Endothelial cell of umbilical vein (primary cell): ENCODE measurements at regions not wholly inside any gene's neighbourhood (a gene's known extent, or its start where the extent isn't known, plus 50 kb on each side); places are given as distances from the start of the nearest gene placed in this dataset.

Source experiments
- BruUV-seq: library from RNA; stranded (reverse); fragments of 400-500 nt; replicated peaks from 2 replicates; lab custom pipeline; 2021; lab: Mats Ljungman, UMichigan
- CTCF ChIA-PET: fragments of 300-600, 350-600 bp; sonication (Branson Sonifier 250); formaldehyde crosslinking; loops from one replicate; lab custom pipeline; 2021; ENCODE audit warnings: antibody characterized with exemption, inconsistent platforms; lab: Charles Lee
- POLR2A ChIA-PET: fragments of 300-600, 350-600 bp; sonication (Branson Sonifier 250); formaldehyde crosslinking; loops from one replicate; lab custom pipeline; 2021; ENCODE audit warnings: antibody characterized with exemption, inconsistent platforms; lab: Charles Lee
- DNase-seq: peaks from one replicate; pipeline ENCODE4 v3.0.0-alpha.2; 2011; ENCODE audit warnings: low read depth, low spot score
- FAIRE-seq: peaks from 2 replicates; lab custom pipeline; 2011; peaks lifted over from hg19 to GRCh38; lab: Jason Lieb, UNC
- H2AFZ ChIP-seq: 2 replicates; pipeline ENCODE4 v1.6.0; 2012; ENCODE audit warnings: low read depth, low read length, control low read depth, inconsistent platforms
- H3K27ac ChIP-seq: 2 replicates; pipeline ENCODE4 v1.5.1; 2011; ENCODE audit warnings: low read depth, mild to moderate bottlenecking, control low read depth, low read length, moderate library complexity; ENCODE audit not compliant: insufficient read depth
- H3K27me3 ChIP-seq, 2 experiments: 2 replicates each; pipeline versions ENCODE4 v1.6.0 to v1.6.1; 2011; ENCODE audit warnings: low read length in 2 of 2, mixed read lengths in 1 of 2; ENCODE audit not compliant: control insufficient read depth in 2 of 2, insufficient read depth in 2 of 2
- H3K36me3 ChIP-seq, 2 experiments: 2 replicates in 1 of 2; 3 replicates in 1 of 2; pipeline ENCODE4 v1.5.1; 2011; ENCODE audit warnings: low read length in 2 of 2, mild to moderate bottlenecking in 1 of 2, moderate library complexity in 1 of 2; ENCODE audit not compliant: control insufficient read depth in 2 of 2, insufficient read depth in 2 of 2; ENCODE audit errors: extremely low read depth in 1 of 2
- H3K4me1 ChIP-seq: 3 replicates; pipeline ENCODE4 v1.5.1; 2011; ENCODE audit warnings: mild to moderate bottlenecking, low read length; ENCODE audit not compliant: control insufficient read depth, insufficient read depth; ENCODE audit errors: extremely low read depth
- H3K4me2 ChIP-seq: 2 replicates; pipeline ENCODE4 v1.6.1; 2011; ENCODE audit warnings: low read length, control low read depth, mixed read lengths; ENCODE audit not compliant: insufficient read depth
- H3K4me3 ChIP-seq, 3 experiments: fragments of 200-600 bp in 1 of 3; sonication (generic), shearing (Covaris generic) in 1 of 3; replicated peaks in 1 of 3; 2 replicates each; pipeline ENCODE4 v1.5.1; 2011 to 2016; ENCODE audit warnings: control low read depth in 3 of 3, low read length in 3 of 3, mild to moderate bottlenecking in 2 of 3, inconsistent platforms in 1 of 3, low read depth in 1 of 3, moderate library complexity in 1 of 3; ENCODE audit not compliant: insufficient read depth in 1 of 3
- H3K79me2 ChIP-seq: 2 replicates; pipeline ENCODE4 v1.6.0; 2012; ENCODE audit warnings: low read length, inconsistent platforms; ENCODE audit not compliant: control insufficient read depth, insufficient read depth
- H3K9ac ChIP-seq: replicated peaks from 2 replicates; pipeline ENCODE3; 2011; ENCODE audit warnings: low read length, control low read depth; ENCODE audit not compliant: insufficient read depth; ENCODE audit errors: extremely low read depth
- H3K9me1 ChIP-seq: replicated peaks from 3 replicates; pipeline ENCODE4 v1.6.0; 2011; ENCODE audit warnings: mild to moderate bottlenecking, low read length; ENCODE audit not compliant: control insufficient read depth, insufficient read depth; ENCODE audit errors: extremely low read depth
- H3K9me3 ChIP-seq: replicated peaks from 2 replicates; pipeline ENCODE4 v1.5.1; 2012; ENCODE audit warnings: low read length, inconsistent platforms; ENCODE audit not compliant: control insufficient read depth, insufficient read depth
- H4K20me1 ChIP-seq: replicated peaks from 2 replicates; pipeline ENCODE3; 2011; ENCODE audit warnings: mild to moderate bottlenecking, low read length; ENCODE audit not compliant: control insufficient read depth, insufficient read depth; ENCODE audit errors: extremely low read depth
- EZH2 ChIP-seq: IDR thresholded peaks from 2 replicates; pipeline ENCODE4 v1.6.1; 2012; ENCODE audit warnings: borderline replicate concordance, low read depth, mild to moderate bottlenecking, moderate library complexity, low read length, inconsistent platforms; ENCODE audit not compliant: severe bottlenecking
- FOS ChIP-seq: IDR thresholded peaks from 2 replicates; pipeline ENCODE4 v1.6.1; 2011; ENCODE audit warnings: mild to moderate bottlenecking, low read length, moderate library complexity, borderline replicate concordance; ENCODE audit not compliant: insufficient read depth
- GATA2 ChIP-seq: IDR thresholded peaks from 2 replicates; pipeline ENCODE4 v1.7.0; 2011; ENCODE audit warnings: low read depth, mild to moderate bottlenecking, moderate library complexity, mixed read lengths, low read length; ENCODE audit not compliant: insufficient read length, insufficient read depth
- JUN ChIP-seq: IDR thresholded peaks from 2 replicates; pipeline ENCODE4 v1.6.1; 2011; ENCODE audit warnings: borderline replicate concordance, low read depth; ENCODE audit not compliant: insufficient read length, insufficient read depth
- MYC ChIP-seq: IDR thresholded peaks from one replicate; pipeline ENCODE4 v1.6.1; 2011; ENCODE audit warnings: mild to moderate bottlenecking, low read depth, low read length
- POLR2A ChIP-seq: IDR thresholded peaks from 2 replicates; pipeline ENCODE4 v1.6.1; 2012; ENCODE audit warnings: low read depth, mild to moderate bottlenecking, control low read depth, low read length
- POLR2AphosphoS5 ChIP-seq: IDR thresholded peaks from 2 replicates; pipeline ENCODE4 v1.6.1; 2012; ENCODE audit warnings: low read depth, mild to moderate bottlenecking, control low read depth, low read length, moderate library complexity; ENCODE audit not compliant: insufficient read depth
- dilution Hi-C: fragments of 300-500 bp; cut with MboI; formaldehyde crosslinking; loops from one replicate; pipeline ENCODE4 v1.15.0; 2019; ENCODE audit warnings: low sequenced_read_pairs; ENCODE audit not compliant: extremely low pct_ligation_motif_present
- intact Hi-C: fragments of 100-400 bp; cut with micrococcal nuclease; formaldehyde crosslinking; loops from one replicate; pipeline ENCODE4 v1.10.0; 2022
- TF ChIP-seq, protein P1 (sequence below): IDR thresholded peaks from 2 replicates; pipeline ENCODE4 v1.6.1; 2011; ENCODE audit not compliant: insufficient read depth, insufficient read length
- TF ChIP-seq, protein P2 (sequence below), 2 donors: IDR thresholded peaks; 1 replicate in 1 of 2; 2 replicates in 1 of 2; pipeline ENCODE4 v1.5.1; 2011; ENCODE audit warnings: low read length in 2 of 2, mild to moderate bottlenecking in 2 of 2, moderate library complexity in 2 of 2, control low read depth in 1 of 2, inconsistent platforms in 1 of 2, low read depth in 1 of 2; ENCODE audit not compliant: insufficient read depth in 1 of 2; ENCODE audit errors: extremely low read depth in 1 of 2

- H4K20me1 ChIP-seq: no peaks in the 10 kb centered on the region
- intact Hi-C loops (no loop called here), dilution Hi-C loops (no loop called here)
- H2AFZ ChIP-seq: no peak overlapping the region
- no peaks in the 10 kb centered on the region for H3K27me3 ChIP-seq
- FAIRE-seq: no peak
- H3K4me3 ChIP-seq: no peak overlapping the region
- no peaks in the 10 kb centered on the region for H3K36me3 ChIP-seq
- TF ChIP-seq, protein P1, sequence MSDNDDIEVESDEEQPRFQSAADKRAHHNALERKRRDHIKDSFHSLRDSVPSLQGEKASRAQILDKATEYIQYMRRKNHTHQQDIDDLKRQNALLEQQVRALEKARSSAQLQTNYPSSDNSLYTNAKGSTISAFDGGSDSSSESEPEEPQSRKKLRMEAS: no peak
- TF ChIP-seq FOS: no peak
- TF ChIP-seq POLR2A: no peak
- TF ChIP-seq, protein P2, sequence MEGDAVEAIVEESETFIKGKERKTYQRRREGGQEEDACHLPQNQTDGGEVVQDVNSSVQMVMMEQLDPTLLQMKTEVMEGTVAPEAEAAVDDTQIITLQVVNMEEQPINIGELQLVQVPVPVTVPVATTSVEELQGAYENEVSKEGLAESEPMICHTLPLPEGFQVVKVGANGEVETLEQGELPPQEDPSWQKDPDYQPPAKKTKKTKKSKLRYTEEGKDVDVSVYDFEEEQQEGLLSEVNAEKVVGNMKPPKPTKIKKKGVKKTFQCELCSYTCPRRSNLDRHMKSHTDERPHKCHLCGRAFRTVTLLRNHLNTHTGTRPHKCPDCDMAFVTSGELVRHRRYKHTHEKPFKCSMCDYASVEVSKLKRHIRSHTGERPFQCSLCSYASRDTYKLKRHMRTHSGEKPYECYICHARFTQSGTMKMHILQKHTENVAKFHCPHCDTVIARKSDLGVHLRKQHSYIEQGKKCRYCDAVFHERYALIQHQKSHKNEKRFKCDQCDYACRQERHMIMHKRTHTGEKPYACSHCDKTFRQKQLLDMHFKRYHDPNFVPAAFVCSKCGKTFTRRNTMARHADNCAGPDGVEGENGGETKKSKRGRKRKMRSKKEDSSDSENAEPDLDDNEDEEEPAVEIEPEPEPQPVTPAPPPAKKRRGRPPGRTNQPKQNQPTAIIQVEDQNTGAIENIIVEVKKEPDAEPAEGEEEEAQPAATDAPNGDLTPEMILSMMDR (IDR thresholded peaks at IDR 0.05; ENCODE audit: extremely low read depth in 1 of 2, insufficient read depth in 1 of 2, low read depth in 1 of 2, low read length in 2 of 2): no peak
- TF ChIP-seq MYC: no peak
- no peak for TF ChIP-seq GATA2
- TF ChIP-seq POLR2AphosphoS5: no peak
- no peak for TF ChIP-seq JUN
- no peak for TF ChIP-seq EZH2
- H3K79me2 ChIP-seq: no peaks in the 10 kb centered on the region
- no peaks in the 10 kb centered on the region for H3K9me3 ChIP-seq
- no peak overlapping the region for H3K9ac ChIP-seq
- BruUV-seq: no TSS peak
- no peak overlapping the region for H3K4me2 ChIP-seq
- H3K9me1 ChIP-seq: no peaks in the 10 kb centered on the region
- CTCF ChIA-PET: no interaction called here
- no peaks in the 10 kb centered on the region for H3K4me1 ChIP-seq
- POLR2A ChIA-PET: no interaction called here
- no peak for DNase-seq
- H3K27ac ChIP-seq: no peak overlapping the region
Measured at GRCh38 chr7:116087984-116088383, 57.4 kb upstream of the TFEC start.
